T-helper 2 cell (primary cell): ENCODE measurements at regions not wholly inside any gene's neighbourhood (a gene's known extent, or its start where the extent isn't known, plus 50 kb on each side); places are given as distances from the start of the nearest gene placed in this dataset.
"Not testable (repeated sequence)": the region's sequence is repeated elsewhere in the genome, so short reads cannot be mapped to it uniquely, and the experiment has no call there.

Experiments
- DNase-seq, 5 experiments: peaks; one replicate each; pipeline versions ENCODE4 v3.0.0 to v3.0.0-alpha.2; 2012 to 2022

DNA sequence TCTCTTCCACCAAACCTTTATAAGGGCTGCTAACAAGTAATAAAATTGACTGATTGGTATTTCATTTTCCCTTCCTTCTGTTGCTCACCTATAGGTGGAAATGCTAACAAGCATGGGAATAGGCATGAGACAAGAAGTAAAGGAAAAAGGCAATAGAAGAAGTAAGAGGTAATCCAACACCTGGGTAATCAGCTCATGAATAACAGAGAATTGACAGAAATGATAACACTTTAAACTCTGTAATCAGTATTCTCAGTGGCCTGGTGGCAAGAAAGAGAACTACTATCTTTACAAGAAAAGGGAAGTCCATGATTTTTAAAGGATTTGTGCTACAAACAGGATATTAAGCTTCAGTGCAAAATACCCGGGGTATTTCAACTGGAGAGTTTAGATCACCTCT lies 737.8 kb downstream of the RERGL start:
- DNase-seq: no peak

DNA sequence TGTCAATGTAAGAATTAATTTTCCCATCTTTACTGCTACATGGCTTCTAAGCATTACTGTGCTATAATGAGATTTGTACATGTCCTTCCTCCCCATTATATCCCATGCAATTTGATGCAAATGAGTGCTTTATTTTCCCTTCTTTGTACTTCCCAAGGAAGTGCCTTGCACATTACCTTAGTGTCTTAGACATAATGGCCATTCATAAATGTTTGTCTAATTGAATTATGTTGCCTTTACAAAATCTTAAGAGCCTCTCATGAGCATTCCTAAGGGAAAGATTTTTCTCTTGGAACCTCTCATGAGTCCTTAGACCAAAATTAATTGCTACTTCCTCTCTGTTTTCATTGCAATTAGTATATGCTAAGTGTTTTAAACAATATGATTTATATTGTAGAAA lies 741.7 kb downstream of the RERGL start:
- no peak for DNase-seq

DNA sequence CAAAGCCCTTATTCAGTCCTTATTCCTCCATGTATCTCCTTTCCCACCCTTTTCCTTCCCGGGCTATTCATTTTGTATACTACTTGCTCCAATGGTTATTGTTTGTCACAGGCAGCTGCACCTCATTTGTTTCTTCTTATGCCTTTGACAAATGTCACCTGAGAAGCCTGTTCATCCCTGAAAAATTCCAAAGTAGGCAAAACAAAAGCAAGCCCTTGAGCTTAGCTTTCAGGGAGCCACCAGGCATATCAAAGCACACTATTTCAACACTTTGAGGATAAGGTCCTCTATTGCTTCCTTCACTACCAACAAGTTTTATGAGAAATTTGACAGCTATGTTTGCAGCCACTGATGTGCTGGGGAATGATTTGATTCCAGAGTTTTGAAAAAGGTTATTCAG lies 738.7 kb upstream of the LMO3 start:
- no peak for DNase-seq

DNA sequence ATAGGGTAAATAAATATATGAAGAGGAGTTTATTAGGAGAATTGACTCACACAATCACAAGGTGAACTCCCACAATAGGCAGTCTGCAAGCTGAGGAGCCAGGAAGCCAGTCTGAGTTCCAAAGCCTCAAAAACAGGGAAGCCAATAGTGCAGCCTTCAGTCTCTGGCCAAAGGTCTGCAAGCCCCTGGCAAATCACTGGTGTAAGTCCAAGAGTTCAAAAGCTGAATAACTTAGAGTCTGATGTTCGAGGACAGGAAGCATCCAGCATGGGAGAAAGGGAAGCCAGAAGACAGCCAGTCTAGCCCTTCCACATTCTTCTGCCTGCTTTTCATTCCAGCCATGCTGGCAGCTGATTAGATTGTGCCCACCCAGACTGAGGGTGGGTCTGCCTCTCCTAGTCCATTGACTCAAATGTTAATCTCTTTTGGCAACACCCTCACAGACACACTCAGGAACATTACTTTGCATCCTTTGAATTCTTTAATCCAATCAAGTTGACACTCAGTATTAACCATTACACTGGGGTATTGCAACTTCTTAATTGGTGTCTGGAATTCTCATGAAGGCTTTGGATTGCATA lies 736.5 kb upstream of the LMO3 start:
- no peak for DNase-seq

DNA sequence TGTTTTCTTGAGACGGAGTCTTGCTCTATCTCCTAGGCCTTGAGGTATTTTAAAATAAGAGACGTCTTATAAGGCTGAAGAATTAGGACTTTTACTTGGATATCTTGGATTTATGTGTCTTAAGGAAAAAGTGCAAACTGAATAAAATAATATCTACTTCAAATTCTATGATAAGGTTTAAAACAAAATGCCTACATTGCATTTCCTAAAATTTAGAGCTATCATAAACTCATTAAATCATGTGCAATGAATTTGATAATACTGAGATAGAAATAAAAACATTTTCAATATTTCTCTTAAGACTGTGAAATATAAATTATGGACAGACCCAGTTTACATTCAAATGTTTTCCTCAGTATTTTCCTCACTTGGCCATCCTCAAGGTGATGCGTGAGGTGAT lies 729.5 kb upstream of the LMO3 start:
- no peak for DNase-seq

DNA sequence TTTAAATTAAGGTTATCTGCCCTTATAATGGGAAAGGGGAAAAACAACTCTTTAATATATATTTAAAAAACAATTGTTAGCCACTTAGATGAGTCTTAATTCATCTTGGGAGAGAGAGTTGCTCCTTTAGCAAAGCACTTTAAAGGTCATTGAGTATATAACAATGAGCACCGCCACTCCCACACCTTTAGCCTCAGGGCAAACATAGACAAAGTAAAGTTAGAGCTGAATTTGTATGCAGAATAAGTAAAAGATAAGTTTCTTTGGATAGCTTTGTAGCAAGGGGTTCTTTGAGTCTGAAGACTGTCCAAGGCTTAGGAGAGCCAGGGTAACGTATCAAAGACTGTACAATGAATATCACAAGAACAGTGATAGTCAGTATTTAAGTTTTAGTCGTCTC lies 728.8 kb upstream of the LMO3 start:
- no peak for DNase-seq

DNA sequence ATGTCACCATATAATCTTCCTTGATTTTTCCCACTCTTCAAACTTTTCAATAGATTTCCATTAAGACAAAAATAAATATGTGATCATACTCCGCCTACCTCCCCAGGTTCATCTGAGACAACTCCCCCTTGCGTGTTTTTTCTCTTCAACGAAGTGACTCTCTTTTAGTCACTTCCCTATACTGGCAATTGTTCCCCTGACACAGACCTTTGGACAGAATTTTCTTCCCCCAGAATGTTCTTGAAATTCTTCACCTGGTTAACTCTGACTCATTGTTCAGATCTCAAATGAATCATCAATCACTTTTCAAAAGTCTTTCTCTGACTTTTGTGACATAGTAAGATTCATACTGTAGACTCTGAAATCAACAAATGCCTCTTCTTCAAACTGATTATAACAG lies 727.3 kb upstream of the LMO3 start:
- no peak for DNase-seq

DNA sequence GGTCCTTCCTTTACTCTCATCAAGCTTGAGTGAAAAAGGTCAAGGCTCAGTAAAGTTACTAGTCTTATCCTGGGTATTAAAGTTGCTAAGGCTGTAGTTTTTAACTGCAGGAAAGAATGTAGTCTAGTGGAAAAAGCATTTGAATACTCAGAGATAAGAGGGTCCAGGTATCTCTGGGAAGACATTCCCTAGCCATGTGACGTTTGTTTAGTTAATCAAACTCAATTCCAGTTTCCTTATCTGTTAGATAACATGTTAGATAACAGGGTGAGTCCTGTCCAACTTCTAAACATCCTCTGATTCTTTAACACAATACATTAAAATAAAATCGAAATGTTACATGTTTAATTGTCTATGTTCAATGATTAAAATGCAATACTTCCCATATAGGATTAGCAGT lies 720.7 kb upstream of the LMO3 start:
- DNase-seq: no peak

DNA sequence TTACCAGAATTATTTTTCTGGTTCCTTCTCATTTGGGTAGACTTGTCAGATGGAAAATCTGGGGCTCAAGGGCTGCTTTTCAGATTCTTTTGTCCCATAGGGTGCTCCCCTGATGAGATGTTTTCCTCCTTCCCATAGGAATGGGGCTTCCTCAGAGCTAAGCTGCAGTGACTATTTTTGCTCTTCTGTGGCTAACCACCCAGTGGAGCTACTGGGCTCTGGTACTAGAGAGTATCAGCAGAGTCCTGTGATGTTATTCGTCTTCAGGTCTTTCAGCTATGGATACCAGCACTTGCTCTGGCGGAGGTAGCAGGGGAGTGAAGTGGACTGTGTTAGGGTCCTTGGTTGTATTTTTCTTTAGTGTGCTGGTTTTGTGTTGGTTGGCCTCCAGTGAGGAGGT lies 716.1 kb upstream of the LMO3 start:
- DNase-seq: no peak

DNA sequence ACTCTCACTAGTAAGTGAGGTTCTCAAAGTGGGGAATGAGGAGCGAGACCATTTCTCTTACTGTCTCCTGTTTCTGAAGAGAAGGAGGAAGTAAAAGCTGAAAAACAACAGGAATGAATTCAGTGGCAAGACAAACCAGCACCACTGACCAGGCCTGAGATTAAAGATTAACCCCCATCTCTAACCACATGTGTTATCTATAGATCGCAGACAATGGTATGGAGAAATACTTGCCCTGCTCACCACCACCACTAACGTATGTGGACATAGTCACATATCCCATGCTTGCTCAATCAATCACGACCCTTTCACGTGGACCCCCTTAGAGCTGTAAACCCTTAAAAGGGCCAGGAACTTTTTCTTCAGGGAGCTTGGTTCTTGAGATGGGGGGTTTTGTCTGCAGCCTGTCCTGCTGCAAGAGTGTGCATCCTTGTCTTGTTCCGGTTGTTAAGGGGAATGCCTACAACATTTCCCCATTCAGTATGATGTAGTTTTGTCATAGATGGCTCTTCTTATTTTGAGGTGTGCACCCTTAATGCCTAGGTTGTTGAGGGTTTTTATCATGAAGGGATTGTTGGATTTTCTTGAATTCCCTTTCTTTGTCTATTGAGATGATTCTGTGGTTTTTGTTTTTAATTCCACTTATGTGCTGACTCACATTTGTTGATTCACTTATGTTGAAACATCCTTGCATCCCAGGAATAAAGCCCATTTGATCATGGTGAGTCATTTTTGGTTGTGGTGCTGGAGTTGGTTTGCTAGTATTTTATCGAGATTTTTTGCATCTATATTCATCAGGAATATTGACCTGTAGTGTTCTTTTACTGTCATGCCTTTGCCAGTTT lies 698.8 kb upstream of the LMO3 start:
- DNase-seq: no peak

DNA sequence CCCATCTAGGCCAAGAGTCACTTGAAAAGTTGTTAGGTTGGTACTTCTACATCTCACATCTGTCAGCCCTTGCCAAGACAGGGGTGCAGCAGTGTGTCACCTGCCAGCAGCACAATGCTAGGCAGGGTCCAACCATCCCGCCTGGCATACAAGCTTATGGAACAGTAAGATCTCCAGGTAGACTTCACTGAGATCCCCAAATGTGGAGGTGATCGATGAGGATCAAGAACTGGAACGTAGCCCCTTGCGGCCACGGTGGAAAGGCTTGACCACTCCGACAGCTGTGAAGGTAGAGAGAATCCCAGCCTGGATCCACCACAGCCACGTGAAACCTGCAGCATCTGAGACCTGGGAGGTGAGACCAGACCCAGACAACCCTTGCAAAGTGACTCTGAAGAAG lies 696.0 kb upstream of the LMO3 start:
- no peak for DNase-seq

DNA sequence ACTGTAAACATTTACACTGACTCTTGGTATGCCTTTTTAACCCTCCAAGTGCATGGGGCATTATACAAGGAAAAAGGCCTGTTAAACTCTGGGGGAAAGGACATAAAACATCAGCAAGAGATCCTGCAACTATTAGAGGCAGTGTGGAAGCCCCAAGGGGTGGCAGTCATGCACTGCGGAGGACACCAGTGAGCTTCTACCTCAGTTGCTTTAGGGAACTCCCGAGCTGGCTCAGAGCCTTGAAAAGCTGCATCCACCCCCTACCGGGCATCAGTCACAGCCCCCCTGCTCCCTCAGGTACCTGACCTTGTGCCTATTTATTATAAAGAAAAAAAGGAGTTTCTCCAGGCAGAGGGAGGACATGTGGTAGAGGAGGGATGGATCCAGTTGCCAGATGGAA lies 695.6 kb upstream of the LMO3 start:
- no peak for DNase-seq

DNA sequence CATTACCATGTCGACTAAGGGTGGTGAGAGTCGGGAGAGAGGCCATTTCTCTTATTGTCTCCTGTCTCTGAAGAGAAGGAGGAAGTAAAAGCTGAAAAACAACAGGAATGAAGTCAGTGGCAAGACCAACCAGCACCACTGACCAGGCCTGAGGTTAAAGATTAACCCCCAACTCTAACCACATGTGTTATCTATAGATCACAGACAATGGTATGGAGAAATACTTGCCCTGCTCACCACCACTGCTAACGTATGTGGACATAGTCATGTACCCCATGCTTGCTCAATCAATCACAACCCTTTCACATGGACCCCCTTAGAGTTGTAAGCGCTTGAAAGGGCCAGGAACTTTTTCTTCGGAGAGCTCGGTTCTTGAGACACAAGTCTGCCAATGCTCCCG lies 690.9 kb upstream of the LMO3 start:
- no peak for DNase-seq

DNA sequence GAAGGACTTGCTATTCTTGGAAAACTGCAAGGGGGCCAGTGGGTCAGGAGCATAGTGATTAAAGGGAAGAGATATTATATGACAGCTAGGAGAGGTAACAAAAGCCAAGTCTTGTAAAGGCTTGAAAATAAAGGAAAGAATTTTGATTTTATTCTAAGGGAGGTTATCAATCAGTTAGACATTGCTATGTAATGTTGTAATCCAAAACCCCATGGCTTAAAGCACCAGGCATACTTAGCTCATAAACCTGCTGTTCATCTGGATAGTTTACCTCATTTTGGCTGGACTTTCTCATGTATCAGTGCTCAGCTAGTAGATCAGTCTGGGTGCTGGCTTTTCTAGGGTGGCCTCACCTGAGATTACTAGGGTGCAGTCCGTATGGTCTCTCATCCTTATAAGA lies 680.9 kb upstream of the LMO3 start:
- no peak for DNase-seq

DNA sequence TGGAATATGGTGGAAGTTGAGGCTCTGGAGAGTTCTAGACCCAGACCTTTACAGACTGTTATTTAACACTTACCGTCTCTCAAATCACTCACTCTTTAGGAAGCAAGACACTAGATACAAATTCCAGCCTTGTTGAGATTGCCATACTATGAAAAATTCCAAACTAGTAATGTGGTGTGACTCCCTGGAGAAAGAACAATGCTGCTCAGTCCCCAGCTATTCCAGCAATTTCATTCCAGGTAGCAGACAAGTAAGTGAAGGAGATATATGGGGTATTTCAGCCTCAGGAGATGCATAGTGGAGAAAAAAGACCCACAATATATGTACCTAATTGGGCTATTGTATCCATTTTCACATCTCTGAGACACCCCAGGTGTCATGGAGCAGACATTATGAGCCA lies 678.9 kb upstream of the LMO3 start:
- DNase-seq: no peak

DNA sequence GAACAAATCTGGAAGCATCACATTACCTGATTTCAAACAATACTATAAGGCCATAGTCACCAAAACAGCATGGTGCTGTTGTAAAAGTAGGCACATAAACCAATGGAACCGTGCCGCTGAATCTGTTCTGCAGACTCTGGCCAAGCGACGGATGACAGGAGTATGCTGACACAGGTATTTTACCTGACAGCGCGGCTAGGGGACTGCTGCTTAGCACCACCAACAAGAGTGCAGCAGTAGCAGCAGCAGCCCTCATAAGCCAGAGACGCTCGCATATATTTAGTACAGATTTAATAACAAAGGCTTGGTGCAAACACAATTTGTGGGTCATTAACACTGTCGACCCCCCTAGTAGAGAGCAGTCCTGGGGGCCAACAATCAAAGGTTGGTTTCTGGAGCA lies 677.6 kb upstream of the LMO3 start:
- no peak for DNase-seq

DNA sequence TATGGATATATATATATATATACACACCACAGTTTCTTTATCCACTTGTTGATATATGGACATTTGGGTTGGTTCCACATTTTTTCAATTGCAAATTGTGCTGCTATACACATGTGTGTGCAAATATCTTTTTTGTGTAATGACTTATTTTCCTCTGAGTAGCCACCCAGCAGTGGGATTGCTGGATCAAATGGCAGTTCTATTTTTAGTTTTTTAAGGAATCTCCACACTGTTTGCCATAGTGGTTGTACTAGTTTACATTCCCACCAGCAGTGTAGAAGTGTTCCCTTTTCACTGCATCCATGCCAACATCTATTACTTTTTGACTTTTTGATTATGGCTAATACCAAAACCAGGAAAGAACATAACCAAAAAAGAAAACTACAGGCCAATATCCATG lies 676.2 kb upstream of the LMO3 start:
- DNase-seq: not testable (repeated sequence)

DNA sequence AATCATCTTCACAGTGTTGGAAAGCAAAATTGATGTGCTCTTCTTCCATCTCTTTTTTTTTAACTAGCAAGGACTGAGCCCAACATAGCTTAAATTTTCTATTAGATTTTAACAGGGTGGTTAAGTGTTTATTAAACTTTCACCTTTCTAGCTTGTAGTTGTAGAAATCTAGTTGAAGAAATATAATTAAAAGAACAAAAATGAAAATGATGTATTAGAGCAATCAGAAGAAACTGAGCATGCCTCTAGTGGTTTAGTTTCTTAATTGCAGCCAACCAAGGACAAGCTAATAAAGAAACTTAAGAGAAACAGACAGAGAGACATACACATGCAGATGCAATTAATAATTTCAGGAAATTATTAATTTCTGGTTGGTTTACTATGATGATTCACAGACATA lies 673.0 kb upstream of the LMO3 start:
- no peak for DNase-seq

DNA sequence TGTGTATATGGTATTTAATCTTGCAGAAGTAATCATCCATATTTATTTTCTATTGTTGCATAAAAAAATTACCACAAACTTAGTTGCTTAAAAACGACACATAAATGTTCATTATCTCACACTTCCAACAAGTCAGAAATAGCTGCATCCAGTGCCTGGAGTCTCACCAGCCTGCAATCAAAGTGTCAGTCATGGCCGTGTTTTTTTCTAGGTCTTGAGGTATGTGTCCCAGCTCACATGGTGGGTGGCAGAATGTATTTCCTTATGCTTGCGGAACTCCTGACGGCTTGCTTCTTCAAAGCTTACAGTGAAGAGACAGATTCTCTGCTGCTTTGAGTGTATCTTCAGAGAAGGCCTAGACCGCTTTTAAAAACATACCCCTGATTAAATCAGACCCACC lies 670.2 kb upstream of the LMO3 start:
- no peak for DNase-seq

DNA sequence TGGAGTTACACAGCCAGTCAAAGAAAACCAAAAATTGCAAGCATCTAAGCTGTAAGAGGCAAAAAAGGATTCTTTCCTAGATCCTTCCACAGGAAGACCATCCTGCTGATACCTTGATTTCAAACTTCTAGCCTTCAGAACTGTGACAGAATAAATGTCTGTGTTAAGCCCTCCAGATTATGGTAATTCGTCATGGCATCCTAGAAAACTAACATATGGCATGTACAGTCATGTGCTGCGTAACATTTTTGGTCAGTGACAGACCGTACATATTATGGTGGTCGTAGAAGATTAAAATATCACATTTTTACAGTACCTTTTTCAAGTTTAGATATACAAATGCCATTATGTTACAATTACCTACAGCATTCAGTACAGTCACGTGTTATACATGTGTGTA lies 660.9 kb upstream of the LMO3 start:
- DNase-seq: no peak

DNA sequence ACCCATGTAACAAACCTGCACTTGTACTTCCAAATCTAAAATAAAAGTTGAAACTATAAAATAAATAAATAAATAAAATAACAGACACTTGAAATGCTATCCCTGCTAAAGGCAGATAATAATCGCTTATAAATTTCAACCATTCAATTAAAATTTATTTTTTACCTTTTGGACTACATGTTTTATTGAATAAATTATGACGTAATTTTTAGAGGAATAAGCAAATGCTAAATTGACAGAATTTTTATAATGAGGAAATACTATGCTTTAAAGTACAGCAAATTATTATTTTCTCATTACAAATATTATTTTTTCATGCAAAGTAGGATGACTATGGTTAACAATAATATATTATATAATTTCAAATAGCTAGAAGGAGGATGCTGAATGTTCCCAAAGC lies 658.6 kb upstream of the LMO3 start:
- DNase-seq: no peak

DNA sequence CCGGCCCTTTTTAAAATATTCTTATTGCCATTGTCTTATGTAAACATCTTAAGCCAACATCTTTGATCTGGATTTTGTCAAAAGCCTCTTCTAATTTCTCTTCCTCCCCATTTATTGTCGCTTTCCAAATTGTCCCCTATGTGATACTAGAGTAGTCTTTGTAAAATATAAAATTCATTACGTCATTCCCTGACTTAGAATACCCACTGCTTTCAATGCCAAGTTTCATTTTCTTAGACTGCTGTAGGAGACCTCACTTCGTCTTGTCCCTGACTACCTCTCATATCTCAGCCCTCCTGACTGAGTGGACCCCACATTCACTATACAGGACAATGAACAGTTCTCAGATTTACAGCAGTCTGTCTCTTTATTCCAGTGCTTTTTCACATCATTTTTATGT lies 633.9 kb upstream of the LMO3 start:
- no peak for DNase-seq

DNA sequence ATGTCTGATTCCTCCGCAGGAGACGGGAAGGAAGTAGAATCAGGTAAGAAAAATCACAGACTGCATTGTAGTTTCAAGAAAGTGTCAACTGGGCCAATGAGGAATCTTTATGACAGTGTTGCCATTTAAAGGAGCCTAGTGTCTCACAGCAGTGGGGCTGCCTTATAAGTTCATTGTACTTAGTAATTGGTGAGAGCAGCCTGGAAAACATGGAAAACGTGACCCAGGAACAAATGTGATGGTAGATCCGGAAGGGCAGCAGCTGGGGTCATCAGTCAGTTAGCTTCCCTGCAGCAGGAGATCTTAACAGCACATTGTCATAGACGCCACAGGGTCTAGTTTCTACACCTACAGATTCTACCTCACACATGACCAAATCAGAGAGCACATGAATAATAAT lies 630.0 kb upstream of the LMO3 start:
- DNase-seq: no peak

DNA sequence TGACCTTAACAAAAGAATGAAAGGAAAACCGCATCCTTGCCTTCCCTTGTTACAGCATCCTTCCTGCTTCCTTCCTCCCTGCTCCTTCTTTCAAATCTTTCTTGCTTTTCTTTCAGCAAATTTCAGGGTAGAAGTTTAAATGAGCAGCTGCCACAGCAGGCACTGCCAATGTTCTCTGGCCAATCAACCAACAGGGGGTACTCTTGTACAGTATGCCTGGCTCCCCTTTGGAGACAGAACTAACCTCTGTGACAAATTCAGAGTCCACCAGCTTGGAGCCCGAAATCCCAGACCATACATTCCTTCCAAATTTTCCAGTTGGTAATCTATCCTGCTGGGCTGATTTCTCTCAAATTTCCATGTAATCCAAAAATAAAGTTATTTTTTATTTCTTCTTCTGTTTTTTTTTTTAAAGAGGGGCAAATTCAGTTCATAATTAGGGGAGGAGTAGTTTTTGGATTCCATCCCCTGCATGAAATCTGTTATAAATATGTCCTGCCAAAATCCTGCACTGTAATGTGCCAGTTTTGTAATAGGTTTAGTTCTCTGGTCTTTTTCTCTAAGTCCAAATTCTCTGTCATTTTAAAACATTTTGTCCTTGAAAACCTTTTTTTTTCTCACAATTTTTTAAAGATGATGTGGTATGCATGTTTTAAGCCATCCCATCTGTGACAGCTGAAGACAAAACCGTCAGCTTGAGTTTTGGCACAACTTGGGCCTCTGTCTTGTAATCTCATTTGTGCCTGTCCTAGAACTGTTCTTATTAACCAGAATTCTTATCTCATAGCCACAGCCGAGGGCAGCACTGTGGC lies 610.0 kb upstream of the LMO3 start:
- DNase-seq: no peak
